Activated naive CD4-positive, alpha-beta T cell treated with anti-CD3 and anti-CD28 coated beads for 36 hours (primary cell): ENCODE measurements at regions not wholly inside any gene's neighbourhood (a gene's known extent, or its start where the extent isn't known, plus 50 kb on each side); places are given as distances from the start of the nearest gene placed in this dataset.

Experiments used
- CTCF ChIA-PET: fragments of 350-600 bp; sonication (Branson Sonifier 250); formaldehyde crosslinking; loops from one replicate; lab custom pipeline; 2021; ENCODE audit warnings: antibody characterized with exemption; lab: Charles Lee
- DNase-seq: peaks from one replicate; pipeline ENCODE4 v3.0.0-alpha.2; 2020
- H3K27ac Mint-ChIP-seq: one replicate; pipeline ENCODE4 v1.8.0; 2021; ENCODE audit warnings: mild to moderate bottlenecking, mixed read lengths
- H3K27me3 Mint-ChIP-seq: one replicate; pipeline ENCODE4 v1.8.0; 2021; ENCODE audit warnings: low read depth, mixed read lengths
- H3K36me3 Mint-ChIP-seq: one replicate; pipeline ENCODE4 v1.8.0; 2021; ENCODE audit warnings: low read depth, mixed read lengths
- H3K4me1 Mint-ChIP-seq: one replicate; pipeline ENCODE4 v1.8.0; 2021; ENCODE audit warnings: low read depth, mixed read lengths
- H3K4me3 Mint-ChIP-seq: one replicate; pipeline ENCODE4 v1.8.0; 2021; ENCODE audit warnings: mild to moderate bottlenecking, moderate library complexity, mixed read lengths
- H3K9me3 Mint-ChIP-seq: one replicate; pipeline ENCODE4 v1.8.0; 2021; ENCODE audit warnings: mixed read lengths
- intact Hi-C: fragments of 100-400 bp; cut with micrococcal nuclease; formaldehyde crosslinking; loops from one replicate; pipeline ENCODE4 v1.15.1; 2023

DNA sequence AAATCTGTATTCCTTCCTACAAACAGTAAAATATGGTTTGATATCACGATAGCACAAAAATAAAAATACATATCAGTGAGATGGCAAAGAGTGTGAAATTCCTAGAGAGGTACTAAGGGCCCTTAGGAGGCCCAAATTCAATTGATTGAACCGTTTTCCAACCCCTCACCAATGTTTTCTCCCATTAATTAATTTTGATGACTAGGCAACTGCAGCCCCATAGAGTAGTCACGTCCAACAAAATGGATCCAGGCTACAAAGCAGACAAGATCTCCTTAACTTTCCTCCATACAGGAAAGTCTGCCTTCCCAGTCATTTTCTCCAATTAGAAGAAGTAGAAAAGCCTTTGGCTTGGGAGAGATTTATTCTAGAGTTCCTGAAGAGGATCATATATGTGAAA, 193.9 kb downstream of the PLOD2 start:
- Mint-ChIP-seq H3K27ac (no peak overlapping the region), H3K9me3 (no peaks in the 10 kb centered on the region), H3K27me3 (no peaks in the 10 kb centered on the region), H3K36me3 (no peaks in the 10 kb centered on the region), H3K4me1 (no peaks in the 10 kb centered on the region), H3K4me3 (no peak overlapping the region)
- intact Hi-C loops: no loop called here
- CTCF ChIA-PET: no interaction called here
- DNase-seq: no peak

DNA sequence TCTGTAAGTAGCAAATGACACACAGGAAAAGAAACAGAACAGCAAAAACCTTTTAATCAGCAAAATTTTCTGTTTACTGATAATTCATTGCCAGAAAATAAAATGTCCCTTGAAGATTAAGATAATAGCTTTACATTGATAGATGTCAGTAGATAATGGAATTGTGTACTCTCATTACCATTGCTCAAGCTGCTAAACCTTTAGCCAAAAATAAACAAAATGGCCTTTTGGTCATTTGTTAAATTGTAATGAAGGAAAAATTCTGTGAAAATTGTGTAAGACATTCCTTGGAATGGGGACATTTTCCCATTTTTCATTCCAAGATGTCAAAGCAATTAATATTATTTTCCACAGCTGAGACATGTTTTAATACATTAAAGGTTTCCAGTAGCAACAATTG, 189.8 kb downstream of the PLOD2 start:
- Mint-ChIP-seq H3K4me1 (no peaks in the 10 kb centered on the region), H3K9me3 (no peaks in the 10 kb centered on the region), H3K27ac (no peak overlapping the region), H3K36me3 (no peaks in the 10 kb centered on the region), H3K27me3 (no peaks in the 10 kb centered on the region), H3K4me3 (no peak overlapping the region)
- CTCF ChIA-PET: no interaction called here
- DNase-seq: no peak
- intact Hi-C loops: no loop called here

GRCh38 chr3:145972851-145973250, 188.1 kb downstream of the PLOD2 start:
- Mint-ChIP-seq H3K9me3 (no peaks in the 10 kb centered on the region), H3K4me1 (no peaks in the 10 kb centered on the region), H3K27ac (no peak overlapping the region), H3K36me3 (no peaks in the 10 kb centered on the region), H3K27me3 (no peaks in the 10 kb centered on the region), H3K4me3 (no peak overlapping the region)
- CTCF ChIA-PET: no interaction called here
- intact Hi-C loops: no loop called here
- DNase-seq: no peak

DNA sequence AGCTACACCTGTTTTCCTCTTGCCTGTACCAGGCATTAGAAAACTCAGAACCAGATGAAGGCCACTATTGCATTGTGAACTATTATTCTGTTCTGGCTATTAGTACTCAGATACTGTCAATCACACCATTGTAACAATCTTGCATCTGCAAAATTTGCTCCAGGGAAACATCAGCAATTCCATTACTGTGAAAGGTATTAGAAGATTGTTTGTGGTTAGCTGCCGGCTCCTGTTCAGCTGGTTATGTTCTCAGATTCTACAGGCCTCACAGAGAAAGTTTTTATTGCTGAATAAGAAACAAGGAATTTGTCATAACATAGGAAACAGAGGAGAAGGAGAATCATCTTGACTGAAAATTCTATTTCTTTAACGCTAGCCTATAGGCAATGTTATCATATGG, 179.9 kb downstream of the PLOD2 start:
- intact Hi-C loops: no loop called here
- Mint-ChIP-seq H3K27ac (no peak overlapping the region), H3K4me1 (no peaks in the 10 kb centered on the region), H3K9me3 (peaks cover 13% of the 10 kb centered on the region), H3K4me3 (no peak overlapping the region), H3K27me3 (no peaks in the 10 kb centered on the region), H3K36me3 (no peaks in the 10 kb centered on the region)
- DNase-seq: no peak
- CTCF ChIA-PET: no interaction called here

DNA sequence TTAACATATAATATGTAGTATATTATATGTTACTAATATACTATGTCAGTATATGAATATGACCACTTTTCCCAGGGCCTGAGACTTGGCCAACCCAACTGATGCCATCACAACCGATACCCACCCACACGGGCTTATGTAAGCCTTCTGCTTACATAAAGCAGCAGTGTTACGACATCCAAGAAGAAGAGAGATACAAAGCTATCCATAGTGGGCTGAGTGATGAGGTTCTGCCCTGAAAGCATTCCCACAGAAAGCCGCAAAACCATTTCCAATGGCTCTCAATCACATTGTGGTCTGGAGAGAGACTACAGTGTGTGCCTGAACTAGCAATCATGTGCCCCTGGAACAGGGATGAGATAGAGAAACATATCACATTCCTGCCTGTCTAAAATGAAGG, 177.9 kb downstream of the PLOD2 start:
- DNase-seq: no peak
- Mint-ChIP-seq H3K4me3 (no peak overlapping the region), H3K4me1 (no peaks in the 10 kb centered on the region), H3K27me3 (no peaks in the 10 kb centered on the region), H3K27ac (no peak overlapping the region), H3K36me3 (no peaks in the 10 kb centered on the region), H3K9me3 (peaks cover 16% of the 10 kb centered on the region)
- intact Hi-C loops: no loop called here
- CTCF ChIA-PET: no interaction called here
